ENCODE measurements at regions not wholly inside any gene's neighbourhood (a gene's known extent, or its start where the extent isn't known, plus 50 kb on each side); places are given as distances from the start of the nearest gene placed in this dataset.

DNA sequence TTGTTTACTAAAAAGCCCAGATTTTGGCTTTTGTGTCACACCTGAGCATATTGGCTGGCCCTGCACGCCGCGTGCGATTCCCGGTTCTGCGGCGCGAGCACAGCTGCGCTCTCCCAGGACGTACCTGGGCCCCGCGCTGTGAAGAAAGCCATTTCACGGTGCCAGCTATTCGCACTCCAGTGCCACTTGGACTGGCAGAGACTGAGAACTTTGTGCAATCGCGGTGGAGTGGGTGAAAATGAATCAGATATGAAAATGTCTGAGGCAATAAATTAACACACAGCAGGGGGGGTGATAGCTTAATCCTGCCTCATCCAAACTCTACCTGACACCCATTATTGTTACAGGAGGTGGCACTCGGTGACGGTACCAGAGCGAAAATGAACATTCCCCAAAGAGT lies 330.1 kb upstream of the MGMT start:
- no peak for DNase-seq

DNA sequence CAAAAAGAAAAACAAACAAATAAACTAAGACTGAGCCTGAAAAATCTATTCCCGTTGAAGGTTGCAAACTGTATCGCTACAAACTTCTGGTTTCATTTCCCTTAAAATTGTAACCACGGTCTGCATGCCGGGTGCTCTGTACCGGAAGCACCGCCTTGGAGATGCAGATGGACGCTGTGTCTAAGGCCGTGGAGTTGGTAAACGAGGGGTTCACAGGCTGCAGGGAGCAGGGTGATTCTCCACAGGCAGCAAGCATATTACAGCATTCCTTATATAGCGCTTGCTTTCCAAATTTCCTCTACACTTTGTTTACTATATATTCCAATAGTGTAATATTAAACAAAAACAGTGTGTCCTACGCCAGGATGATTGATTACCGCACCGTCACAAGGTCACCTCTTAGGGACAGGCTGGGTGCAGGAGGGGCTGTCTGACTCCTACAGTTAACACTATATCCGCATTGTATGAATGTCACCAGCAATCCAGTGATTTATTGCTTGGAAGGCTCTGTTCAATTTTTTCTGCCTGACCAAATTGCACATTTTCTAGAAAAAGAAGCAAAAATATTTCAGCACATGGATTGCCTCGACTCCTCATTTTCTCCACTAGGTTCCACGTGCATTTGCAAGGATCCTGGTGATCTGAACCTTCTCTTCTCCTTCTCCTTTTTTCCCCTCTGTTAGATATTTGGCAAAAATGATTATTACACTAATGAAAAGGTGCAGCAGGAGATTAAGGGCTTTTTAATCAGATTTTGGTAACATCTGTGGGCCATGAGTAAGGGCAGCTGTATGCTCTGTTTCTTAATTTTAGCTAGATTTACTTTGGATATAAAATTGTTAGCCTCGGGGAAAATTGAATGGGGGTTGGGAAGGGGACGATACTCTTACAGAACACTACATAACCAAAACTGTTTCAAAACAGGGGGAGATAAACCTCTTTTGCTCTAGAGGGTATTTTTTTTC lies 325.8 kb upstream of the MGMT start:
- DNase-seq: peak in 2 of 3 donors; percentile 38 to 66

DNA sequence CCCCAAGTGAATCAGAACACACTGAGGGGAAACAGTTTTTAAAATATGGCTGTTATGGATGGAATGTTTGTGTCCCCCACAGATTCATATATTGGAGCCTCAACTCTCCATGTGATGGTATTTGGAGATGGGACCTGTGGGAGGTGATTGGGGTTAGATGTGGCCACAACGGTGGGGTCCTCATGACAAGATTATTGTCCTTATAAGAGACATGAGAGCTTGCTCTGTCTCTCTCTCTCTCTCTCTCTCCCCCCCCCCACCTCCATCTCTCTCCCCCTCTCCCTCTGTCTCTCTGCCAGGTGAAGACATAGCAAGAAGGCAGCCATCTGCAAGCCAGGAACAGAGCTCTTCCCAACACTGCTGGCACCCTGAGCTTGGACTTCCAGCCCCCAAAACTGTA lies 315.8 kb upstream of the MGMT start:
- no peak for DNase-seq

DNA sequence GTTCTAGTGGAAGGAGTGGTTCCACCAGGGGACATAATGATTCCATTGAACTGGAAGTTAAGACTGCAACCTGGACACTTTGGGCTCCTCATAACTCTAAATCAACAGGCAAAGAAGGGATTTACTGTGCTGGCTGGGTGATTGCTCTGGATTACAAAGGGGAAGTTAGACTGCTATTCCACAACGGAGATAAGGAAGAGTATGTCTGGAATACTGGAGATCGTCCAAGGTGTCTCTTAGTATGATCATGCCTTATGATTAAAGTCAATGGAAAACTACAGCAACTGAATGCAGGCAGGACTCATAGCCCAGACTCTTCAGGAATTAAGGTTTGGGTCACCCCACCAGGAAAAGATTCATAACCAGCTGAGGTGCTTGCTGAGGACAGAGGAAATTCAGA lies 310.6 kb upstream of the MGMT start:
- no peak for DNase-seq

DNA sequence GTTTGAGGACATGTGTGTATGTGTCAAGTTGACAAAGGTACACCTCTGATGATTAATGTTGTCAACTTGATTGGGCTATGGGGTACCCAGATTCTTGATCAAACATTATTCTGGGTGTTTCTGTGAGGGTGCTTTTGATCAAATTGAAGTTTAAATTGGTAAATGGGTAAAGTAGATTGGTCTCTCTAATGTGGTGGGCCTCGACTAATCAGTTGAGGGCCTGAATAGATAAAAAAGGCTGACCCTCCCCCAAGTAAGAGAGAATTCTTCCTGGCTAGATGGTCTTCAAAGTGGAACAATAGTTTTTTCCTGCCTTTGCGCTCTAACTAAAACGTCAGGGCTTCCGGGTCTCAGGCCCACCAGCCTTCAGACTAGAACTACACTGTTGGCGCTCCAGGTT lies 309.9 kb upstream of the MGMT start:
- no peak for DNase-seq

DNA sequence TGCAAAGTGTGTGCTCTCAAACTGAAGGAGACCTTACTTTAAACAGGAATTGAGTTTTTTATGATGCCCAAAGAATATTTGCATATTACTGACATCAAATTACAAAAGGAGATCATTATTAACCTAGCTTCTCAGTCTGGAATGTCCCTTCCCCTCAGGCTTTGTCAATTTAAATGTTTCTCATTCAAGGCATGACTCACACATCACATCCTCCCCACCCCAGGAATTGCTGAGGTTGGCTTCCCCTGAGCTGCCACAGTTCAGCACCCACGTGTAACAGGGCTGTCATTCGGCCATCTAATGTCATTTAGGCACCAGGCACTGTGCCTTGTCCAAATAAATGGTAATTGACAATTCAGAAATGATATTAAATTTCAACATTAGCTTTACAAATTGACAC lies 305.9 kb upstream of the MGMT start:
- no peak for DNase-seq

DNA sequence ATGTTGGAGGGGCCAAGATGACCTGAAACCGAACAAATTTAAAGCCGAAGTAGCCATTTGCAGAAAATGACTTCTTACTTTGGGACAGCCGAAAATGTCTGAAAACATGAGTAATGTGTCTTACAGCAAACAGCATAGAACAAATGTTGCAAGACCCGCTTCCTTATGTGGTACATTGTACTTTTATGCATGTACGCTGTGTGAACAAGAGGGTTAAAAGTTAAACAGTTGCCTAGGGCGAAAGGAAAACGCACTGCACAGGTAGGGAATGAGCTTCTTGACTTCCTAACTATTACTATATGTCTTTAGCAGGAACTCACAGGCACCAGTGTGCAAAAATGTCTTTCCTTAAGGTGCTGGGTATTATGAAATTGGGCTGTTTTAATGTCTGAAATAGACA lies 303.5 kb upstream of the MGMT start:
- DNase-seq: no peak

DNA sequence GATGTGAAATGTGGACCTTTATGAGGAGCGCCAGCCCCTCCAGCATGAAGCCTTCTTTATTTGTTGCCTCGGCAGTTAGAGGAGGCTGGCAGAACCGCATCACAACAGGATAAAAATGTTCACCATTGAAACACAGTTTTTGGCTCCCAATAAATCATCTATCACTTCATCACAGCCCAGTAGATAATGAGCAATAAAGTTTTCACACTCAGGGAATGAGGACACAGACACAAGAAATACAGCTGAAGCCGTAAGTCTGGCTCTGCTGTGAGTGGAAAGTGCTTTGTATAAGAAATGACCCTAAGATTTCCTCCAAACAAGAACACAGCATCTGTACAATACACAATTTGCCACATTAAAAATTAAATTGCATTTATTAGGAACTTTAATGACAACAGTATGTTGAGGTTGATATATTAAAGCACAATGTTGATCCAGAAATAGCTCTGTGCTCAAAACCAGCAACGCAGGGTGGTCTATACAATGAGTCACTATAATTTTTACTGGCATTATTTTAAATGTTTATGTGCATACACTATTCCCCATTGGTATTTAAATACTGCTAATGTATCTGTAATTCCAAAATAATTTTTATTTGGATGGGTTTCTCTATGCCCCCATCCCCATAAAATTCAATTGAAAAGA lies 301.8 kb upstream of the MGMT start:
- DNase-seq: peak in 1 of 3 donors; percentile 54

DNA sequence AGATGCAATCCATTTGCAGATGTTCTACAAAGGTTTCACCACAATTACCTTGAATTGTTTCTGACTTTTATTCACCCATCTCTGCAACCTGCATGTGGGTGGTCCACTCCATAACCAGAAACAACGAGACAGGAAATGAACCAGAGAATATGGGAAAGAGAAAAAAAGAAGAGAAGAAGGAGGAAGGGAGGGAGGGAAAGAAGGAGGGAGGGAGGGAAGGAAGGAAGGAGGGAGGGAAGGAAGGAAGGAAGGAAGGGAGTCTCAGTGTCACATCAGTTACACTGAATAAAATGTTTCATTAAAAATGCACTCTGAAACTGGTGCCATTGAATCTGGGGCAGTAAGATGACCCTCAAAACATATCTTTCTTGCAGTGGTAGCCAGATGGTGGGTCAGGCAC lies 301.3 kb upstream of the MGMT start:
- DNase-seq: peak in 1 of 3 donors; percentile 49

DNA sequence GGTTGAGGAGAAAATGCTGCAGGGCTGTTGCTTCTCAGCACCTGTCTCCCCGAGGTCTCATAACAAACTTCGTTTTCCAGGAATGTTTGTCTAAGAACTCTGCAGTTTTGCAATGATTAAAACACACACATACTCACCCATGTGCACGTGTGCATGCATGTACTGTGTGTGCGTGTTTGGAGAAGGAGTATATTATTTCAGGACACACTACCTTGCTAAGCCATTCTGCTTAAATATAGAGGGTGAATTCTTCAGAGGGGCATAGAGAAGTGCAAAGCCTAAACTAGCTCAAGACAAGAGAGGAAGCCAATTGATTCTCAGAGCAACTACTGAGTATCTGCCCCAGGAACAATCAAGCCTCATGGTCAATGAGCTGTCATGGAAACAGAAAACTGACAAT lies 298.4 kb upstream of the MGMT start:
- peak in 1 of 3 donors; percentile 36 for DNase-seq

DNA sequence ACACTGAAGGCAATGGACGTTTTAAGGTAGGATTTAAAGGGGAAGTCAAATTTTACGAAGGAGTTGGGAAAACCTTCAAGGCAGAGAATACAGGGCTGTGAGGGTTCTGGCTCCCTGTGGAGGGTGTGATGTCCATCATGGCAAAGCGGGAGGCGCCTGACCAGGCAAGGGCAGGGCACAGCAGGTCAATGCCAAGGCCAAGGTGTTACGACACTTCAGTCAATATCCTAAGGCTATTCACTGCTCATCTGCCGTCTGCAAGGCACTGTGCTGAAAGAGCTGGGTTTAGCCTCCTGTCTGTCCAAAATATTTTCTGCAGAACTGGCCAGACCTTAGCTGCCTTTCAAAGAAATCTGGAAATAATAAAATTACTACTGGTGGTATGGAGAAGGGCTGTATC lies 297.9 kb upstream of the MGMT start:
- DNase-seq: no peak

DNA sequence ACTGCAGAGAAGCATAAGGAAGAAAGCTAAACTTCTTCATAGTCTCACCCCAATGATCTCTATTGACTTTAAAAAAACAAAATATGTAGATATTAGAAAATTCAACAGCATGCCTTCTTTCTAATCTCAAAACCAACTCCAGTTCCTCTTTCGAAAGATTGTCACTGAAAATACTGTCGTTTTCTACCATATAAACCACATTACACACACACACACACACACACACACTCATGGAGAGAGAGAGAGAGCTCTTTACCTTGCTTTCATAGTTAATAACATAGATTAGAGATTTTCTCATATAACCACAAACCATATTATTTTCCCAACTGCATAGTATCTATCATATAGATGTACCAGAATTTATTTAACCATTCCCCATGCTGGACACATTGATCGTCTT lies 296.2 kb upstream of the MGMT start:
- DNase-seq: no peak

DNA sequence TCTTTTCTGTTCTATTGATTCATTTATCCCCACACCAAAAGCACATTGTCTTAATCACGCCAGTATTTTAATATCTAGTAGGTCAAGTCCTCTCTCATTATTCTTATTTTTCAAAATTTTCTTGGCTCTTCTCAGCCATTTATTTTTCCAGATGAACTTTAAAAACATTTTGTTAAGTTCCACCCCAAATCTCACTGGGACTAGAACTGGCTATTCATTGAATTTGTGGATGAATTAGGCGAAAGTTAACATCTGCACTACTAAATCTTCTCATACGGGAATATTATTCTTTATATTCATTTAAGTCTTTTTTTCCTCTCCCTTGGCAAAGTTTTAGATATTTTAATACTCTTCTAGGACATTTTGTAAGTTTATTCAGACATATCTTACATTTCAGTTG lies 295.2 kb upstream of the MGMT start:
- peak; percentile 74 to 89 (median 76) for DNase-seq

DNA sequence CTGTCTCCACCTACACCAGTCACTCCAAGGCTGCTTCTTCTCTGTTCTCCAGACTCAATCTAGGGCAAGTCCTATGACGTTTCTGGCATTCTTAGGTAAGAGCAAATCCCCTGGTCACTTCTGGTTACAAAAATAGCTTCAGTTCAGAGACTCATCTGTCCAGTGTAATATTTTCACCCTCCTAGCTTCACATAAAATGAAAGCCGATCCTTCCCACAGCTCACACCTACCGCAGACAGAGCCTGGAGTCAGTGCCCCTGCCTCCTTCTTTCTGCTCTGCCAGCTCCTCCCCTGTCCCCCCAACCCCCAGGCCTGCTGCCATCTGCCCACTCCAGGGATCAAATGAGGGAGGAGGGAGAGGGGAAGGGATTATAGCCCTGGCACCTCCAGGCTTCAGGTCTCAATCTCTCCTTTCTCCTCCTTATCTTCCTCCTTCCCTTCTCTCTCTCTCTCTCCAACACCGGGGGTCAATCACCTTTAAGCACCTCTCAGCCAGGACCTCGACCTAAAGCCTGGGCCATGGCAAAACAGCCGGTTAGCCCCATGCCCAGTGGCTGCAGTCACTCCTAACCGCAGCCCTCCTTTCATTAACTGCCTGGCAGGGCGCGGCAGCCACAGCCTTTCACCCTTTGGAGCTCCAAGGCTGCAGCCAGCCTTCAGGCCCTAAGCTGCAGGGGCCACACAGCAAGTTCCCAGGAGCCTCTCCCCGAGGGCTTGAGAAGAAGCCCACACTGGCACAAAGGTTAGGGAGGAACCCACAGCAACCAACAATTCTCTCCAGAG lies 292.6 kb upstream of the MGMT start:
- peak in 1 of 3 donors; percentile 36 for DNase-seq

DNA sequence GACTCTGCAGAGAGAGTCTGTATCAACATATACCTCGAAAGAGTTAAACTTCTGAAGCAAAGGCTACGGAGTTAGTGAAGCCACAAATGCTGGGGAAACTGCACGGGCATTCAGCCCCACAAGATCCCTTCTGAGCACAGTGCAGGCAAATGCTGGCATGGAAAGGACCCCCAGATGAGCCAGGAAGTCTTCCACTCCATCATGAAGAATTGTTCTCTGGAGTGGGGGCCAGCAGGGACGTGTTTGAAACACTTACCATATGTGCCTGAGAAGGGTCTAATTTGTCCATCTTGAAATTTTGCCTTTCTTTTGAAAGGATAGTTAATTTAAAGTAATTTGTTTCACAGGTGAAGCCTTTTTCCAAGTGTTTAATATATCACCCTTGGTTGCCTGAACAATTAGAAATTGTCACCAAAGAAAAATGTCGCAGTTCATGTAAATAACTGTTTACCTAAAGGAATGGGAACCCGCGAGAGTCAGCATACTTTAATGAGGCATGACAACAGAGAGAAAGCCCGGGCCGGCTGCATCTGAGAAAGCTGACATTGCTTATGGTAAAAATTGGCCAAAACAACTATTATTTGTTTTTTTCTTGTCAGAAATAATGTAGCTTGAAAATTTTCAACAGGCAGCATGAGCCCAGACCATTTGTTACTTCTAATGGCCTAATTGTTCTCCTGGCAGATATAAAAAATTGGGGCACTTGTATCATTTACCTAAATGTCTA lies 287.6 kb upstream of the MGMT start:
- DNase-seq: peak in 2 of 3 donors; percentile 37 to 62

DNA sequence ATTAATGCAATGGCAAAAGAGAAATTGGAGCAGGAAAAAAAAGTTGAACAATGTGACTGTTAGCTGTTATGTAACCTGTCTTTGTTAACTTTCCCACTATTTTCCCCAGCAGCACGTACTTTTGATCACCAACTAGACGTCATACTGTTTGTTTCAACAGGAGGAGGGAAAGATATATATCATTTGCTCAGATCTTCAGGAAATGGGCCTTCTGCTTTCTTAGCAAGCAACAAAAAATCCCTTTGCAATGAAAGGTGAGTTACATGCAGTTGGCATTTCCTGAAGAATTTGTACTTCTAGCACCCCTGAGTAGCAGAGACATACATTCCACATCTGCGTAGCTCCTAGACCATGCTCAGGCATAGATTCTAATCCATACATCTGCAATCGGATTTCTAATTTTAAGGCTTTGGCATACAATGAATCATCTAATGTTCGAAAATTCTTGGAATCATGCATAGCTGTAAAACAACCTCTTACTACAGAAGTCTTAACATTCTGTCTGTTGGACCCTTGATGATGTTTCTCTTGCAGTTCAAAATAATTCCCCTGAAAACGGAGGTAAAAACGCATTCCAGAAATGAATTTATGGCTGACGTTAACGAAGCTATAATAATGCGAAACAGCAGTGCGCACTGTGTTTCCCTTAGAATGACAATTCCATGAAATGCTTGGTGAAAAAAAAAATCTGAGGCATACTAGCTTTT lies 286.9 kb upstream of the MGMT start:
- peak; percentile 57 to 88 (median 71) for DNase-seq

DNA sequence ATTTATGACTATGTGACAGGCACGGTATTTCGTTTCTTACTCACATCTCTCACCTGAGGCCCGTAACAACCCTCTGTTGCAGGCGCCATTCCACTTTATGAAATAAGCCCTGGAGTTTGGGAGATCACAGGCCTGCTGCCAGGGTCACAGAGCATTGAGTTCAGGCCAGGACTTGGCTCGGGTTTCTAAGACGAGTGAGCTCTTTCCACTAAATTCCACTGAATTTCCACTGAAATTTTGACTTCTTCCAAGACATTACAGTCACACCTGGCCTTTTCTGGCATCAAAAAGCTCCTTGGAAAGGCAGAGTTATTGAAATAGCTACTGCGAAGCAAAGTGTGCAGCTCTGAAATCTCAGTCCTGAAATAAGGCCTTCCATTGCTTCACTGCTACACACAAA lies 282.8 kb upstream of the MGMT start:
- peak in 2 of 3 donors; percentile 76 to 89 for DNase-seq

DNA sequence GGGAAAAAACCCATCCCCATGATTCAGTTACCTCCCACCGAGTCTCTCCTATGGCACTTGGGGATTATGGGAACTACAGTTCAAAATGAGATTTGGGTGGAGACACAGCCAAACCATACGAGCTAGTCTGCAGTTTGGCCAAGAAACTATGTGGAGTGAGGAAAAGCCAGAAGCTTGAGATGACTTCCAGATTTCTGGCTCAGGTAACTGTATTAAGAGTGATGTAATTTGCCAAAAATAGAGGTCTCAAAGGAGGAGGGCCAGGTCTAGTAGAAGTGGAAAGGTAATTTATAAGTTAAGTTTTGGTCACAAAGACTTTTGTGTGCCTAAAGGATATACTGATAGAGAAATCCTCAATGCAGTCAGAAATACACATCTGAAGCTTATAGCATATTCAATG lies 279.7 kb upstream of the MGMT start:
- peak in 2 of 3 donors; percentile 60 to 76 for DNase-seq

DNA sequence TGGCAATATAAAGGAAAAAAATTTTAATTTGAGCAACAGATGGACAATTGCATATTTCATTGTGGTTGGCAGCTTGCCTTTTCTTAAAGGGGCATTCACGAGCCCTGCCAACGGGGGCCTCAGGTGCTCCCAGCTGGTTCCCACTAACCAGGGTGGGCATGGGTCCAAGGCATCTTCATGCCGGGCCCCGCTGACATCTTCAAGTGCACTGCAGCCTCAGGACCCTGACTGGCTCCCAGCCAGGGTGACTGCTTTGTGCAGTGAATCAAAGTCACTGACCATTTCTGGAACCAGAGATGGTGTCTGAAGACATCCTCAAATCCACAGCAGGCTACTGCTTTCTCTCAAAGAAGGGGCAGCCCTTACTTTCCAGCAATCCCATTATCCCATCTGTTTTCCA lies 275.2 kb upstream of the MGMT start:
- peak in 2 of 3 donors; percentile 49 to 78 for DNase-seq

DNA sequence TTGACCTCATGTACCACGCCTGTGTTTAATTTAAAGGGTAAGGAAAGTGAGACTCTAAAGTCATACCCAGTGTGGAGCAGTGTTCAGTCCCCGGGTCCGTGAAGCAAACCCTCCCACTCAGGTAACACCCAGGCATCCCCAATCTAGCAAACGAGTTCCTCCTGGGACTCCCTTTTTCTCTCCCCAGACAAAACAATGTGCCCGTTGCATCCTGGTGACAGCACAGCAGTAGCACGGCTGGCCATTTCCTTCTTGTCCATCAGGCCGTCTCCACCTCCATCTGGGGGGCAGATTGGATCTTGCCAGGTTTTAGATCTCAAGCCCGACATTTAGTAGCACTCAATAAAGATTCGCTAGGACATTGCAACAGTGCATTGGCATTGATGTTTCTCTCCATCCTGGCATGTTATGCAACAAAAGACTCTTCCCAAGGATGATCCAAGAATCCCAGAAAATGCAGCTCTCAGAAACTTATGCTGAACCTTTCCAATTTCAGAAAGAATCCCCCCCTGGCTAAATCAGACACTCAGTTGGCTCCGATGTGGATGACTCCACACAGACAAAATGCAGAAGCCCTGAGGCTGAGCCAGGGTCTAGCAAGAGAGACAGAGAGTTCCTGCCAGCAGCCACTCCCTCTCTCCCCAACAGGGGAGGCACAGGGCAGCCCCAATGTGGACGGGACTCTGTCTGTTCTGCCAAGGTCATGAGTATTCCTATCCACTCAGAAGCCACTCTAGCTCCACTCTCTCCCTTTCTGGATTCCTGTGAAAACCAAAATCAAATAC lies 274.5 kb upstream of the MGMT start:
- peak in 2 of 3 donors; percentile 88 to 94 for DNase-seq

Data from muscle of back (tissue), 3 donors.